H9 (cell line): ENCODE measurements at regions not wholly inside any gene's neighbourhood (a gene's known extent, or its start where the extent isn't known, plus 50 kb on each side); places are given as distances from the start of the nearest gene placed in this dataset.

ENCODE experiments used
- DNase-seq: peaks from one replicate; pipeline ENCODE4 v3.0.0-alpha.2; 2017
- H2AFZ ChIP-seq: one replicate; pipeline ENCODE4 v1.6.1; 2013; ENCODE audit warnings: mild to moderate bottlenecking, low read length, control low read depth, moderate library complexity
- H2AK5ac ChIP-seq: 2 replicates; pipeline ENCODE4 v1.6.1; 2013; ENCODE audit warnings: low read length, control low read depth, mixed read lengths; ENCODE audit not compliant: insufficient read length
- H2BK120ac ChIP-seq: one replicate; pipeline ENCODE4 v1.6.1; 2013; ENCODE audit warnings: low read depth, mild to moderate bottlenecking, low read length, control low read depth, inconsistent platforms; ENCODE audit not compliant: poor library complexity, severe bottlenecking
- H2BK12ac ChIP-seq: 2 replicates; pipeline ENCODE4 v1.6.1; 2013; ENCODE audit warnings: low read length, control low read depth, mixed read lengths, low read depth; ENCODE audit not compliant: insufficient read length
- H2BK15ac ChIP-seq: 2 replicates; pipeline ENCODE4 v1.6.1; 2013; ENCODE audit warnings: low read depth, low read length, control low read depth
- H2BK20ac ChIP-seq: one replicate; pipeline ENCODE4 v1.6.1; 2013; ENCODE audit warnings: low read depth, mild to moderate bottlenecking, low read length, control low read depth, inconsistent platforms; ENCODE audit not compliant: poor library complexity, severe bottlenecking
- H2BK5ac ChIP-seq: 2 replicates; pipeline ENCODE4 v1.6.1; 2013; ENCODE audit warnings: low read length, control low read depth, mixed read lengths; ENCODE audit not compliant: insufficient read length
- H3K14ac ChIP-seq: 2 replicates; pipeline ENCODE4 v1.6.1; 2013; ENCODE audit warnings: low read length, control low read depth; ENCODE audit not compliant: insufficient read depth
- H3K18ac ChIP-seq: 2 replicates; pipeline ENCODE4 v1.6.1; 2013; ENCODE audit warnings: low read depth, mild to moderate bottlenecking, mixed read lengths, low read length, control low read depth; ENCODE audit not compliant: insufficient read length
- H3K23ac ChIP-seq: 2 replicates; pipeline ENCODE4 v1.6.1; 2013; ENCODE audit warnings: low read length, control low read depth, mixed read lengths, low read depth; ENCODE audit not compliant: insufficient read length
- H3K23me2 ChIP-seq: 2 replicates; pipeline ENCODE4 v1.6.1; 2013; ENCODE audit warnings: low read depth, mild to moderate bottlenecking, mixed read lengths, low read length, control low read depth; ENCODE audit not compliant: insufficient read length, poor library complexity, severe bottlenecking
- H3K27ac ChIP-seq: 2 replicates; pipeline ENCODE4 v1.5.1; 2013; ENCODE audit warnings: low read length, control low read depth, mixed read lengths, low read depth; ENCODE audit not compliant: insufficient read length
- H3K27me3 ChIP-seq: 2 replicates; pipeline ENCODE4 v1.6.1; 2013; ENCODE audit warnings: low read length, control low read depth, inconsistent platforms; ENCODE audit not compliant: insufficient read depth
- H3K4ac ChIP-seq: 2 replicates; pipeline ENCODE4 v1.6.1; 2013; ENCODE audit warnings: low read depth, mild to moderate bottlenecking, control low read depth, inconsistent platforms, low read length, moderate library complexity
- H3K4me1 ChIP-seq: 2 replicates; pipeline ENCODE4 v1.6.1; 2013; ENCODE audit warnings: low read length, control low read depth, inconsistent platforms; ENCODE audit not compliant: insufficient read depth
- H3K4me2 ChIP-seq: 2 replicates; pipeline ENCODE4 v1.6.1; 2013; ENCODE audit warnings: low read length, control low read depth, mixed read lengths; ENCODE audit not compliant: insufficient read length, insufficient read depth
- H3K56ac ChIP-seq: 2 replicates; pipeline ENCODE4 v1.6.1; 2013; ENCODE audit warnings: low read depth, mild to moderate bottlenecking, mixed read lengths, low read length, control low read depth; ENCODE audit not compliant: insufficient read length
- H3K79me1 ChIP-seq: 2 replicates; pipeline ENCODE4 v1.6.1; 2013; ENCODE audit warnings: low read depth, mild to moderate bottlenecking, moderate library complexity, low read length, control low read depth, inconsistent platforms; ENCODE audit not compliant: insufficient read depth, poor library complexity, severe bottlenecking
- H3K79me2 ChIP-seq: 2 replicates; pipeline ENCODE4 v1.6.1; 2013; ENCODE audit warnings: low read length, control low read depth, inconsistent platforms; ENCODE audit not compliant: insufficient read depth
- H3K9ac ChIP-seq: 2 replicates; pipeline ENCODE4 v1.6.1; 2013; ENCODE audit warnings: low read length, control low read depth, mixed read lengths; ENCODE audit not compliant: insufficient read length; ENCODE audit errors: extremely low read depth
- H3K9me3 ChIP-seq: one replicate; pipeline ENCODE4 v1.6.1; 2013; ENCODE audit warnings: low read depth, low read length, inconsistent platforms; ENCODE audit not compliant: control insufficient read depth
- H3T11ph ChIP-seq: one replicate; pipeline ENCODE4 v1.6.1; 2013; ENCODE audit warnings: mild to moderate bottlenecking, low read length, control low read depth, inconsistent platforms
- H4K20me1 ChIP-seq: one replicate; pipeline ENCODE4 v1.6.1; 2013; ENCODE audit not compliant: control insufficient read depth, insufficient read length, insufficient read depth
- H4K5ac ChIP-seq: 2 replicates; pipeline ENCODE4 v1.6.1; 2013; ENCODE audit warnings: low read depth, mild to moderate bottlenecking, mixed read lengths, low read length, control low read depth; ENCODE audit not compliant: insufficient read length
- H4K8ac ChIP-seq: replicated peaks from 2 replicates; pipeline ENCODE4 v1.6.1; 2013; ENCODE audit warnings: low read length, control low read depth, mixed read lengths, low read depth; ENCODE audit not compliant: insufficient read length
- H4K91ac ChIP-seq: 2 replicates; pipeline ENCODE4 v1.6.1; 2013; ENCODE audit warnings: low read depth, mild to moderate bottlenecking, moderate library complexity, mixed read lengths, low read length, control low read depth; ENCODE audit not compliant: insufficient read length
- H3K27ac Mint-ChIP-seq, 3 experiments: 2 replicates in 2 of 3; 3 replicates in 1 of 3; pipeline ENCODE4 v1.8.0; 2020 to 2021; ENCODE audit warnings: mixed read lengths in 3 of 3, mild to moderate bottlenecking in 1 of 3, moderate library complexity in 1 of 3
- H3K27me3 Mint-ChIP-seq: 2 replicates; pipeline ENCODE4 v1.8.0; 2021; ENCODE audit warnings: low read depth, mild to moderate bottlenecking, moderate library complexity, mixed read lengths
- H3K36me3 Mint-ChIP-seq, 3 experiments: 2 replicates in 2 of 3; 3 replicates in 1 of 3; pipeline ENCODE4 v1.8.0; 2020 to 2021; ENCODE audit warnings: low read depth in 3 of 3, mixed read lengths in 3 of 3; ENCODE audit not compliant: insufficient read depth in 1 of 3
- H3K4me1 Mint-ChIP-seq, 2 experiments: 2 replicates each; pipeline ENCODE4 v1.8.0; 2020; ENCODE audit warnings: mixed read lengths in 2 of 2
- H3K4me3 Mint-ChIP-seq, 2 experiments: 2 replicates in 1 of 2; 3 replicates in 1 of 2; pipeline ENCODE4 v1.8.0; 2020 to 2021; ENCODE audit warnings: mild to moderate bottlenecking in 2 of 2, mixed read lengths in 2 of 2, moderate library complexity in 1 of 2
- H3K9me3 Mint-ChIP-seq, 2 experiments: 2 replicates in 1 of 2; 3 replicates in 1 of 2; pipeline ENCODE4 v1.8.0; 2020; ENCODE audit warnings: mild to moderate bottlenecking in 2 of 2, mixed read lengths in 2 of 2, moderate library complexity in 1 of 2
- WGBS: extraction: QIAGEN DNeasy Blood & Tissue Kit; methylation state at CpG from one replicate; pipeline ENCODE4 v1.1.7; 2013; ENCODE audit warnings: missing lambda C conversion rate, low lambda C conversion rate, mixed read lengths; ENCODE audit not compliant: insufficient read length; ENCODE audit errors: extremely low coverage; 5-methylcytosine and 5-hydroxymethylcytosine counted together
- TF ChIP-seq, protein P1 (sequence below): fragments of 200-600 bp; sonication (generic); conservative IDR thresholded peaks from 3 replicates; pipeline ENCODE4 v1.8.0; 2021; ENCODE audit warnings: antibody characterized with exemption, mild to moderate bottlenecking

DNA sequence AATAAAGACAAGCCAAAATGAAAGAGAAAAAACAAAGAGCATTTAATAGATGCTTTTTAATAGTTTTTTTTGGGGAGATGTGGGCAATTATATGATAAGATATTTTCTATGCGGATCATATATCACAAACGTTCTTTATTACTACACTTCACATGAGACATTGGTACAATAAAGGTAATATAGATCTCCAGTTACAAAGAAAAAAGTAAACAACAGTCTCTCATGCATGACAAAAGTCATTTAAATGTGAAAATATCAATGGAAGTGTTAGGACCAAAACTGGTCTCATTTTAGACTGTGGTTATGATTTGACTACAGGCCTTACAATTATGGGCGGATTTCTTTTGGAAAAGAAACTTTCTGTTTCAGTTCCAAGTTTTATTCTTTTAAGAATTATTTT, 687.0 kb downstream of the ADGRL2 start:
- Mint-ChIP-seq H3K4me1 (peaks cover 34 to 35% of the 10 kb centered on the region in 2 experiments), H3K27ac (no peak overlapping the region), H3K9me3 (0 out of 5 replicates have a peak, but pooled peaks cover 0 to 2% of the 10 kb centered on the region in 2 experiments), H3K36me3 (no peaks in the 10 kb centered on the region), H3K27me3 (no peaks in the 10 kb centered on the region), H3K4me3 (no peak overlapping the region)
- H3K27ac ChIP-seq = no peak overlapping the region
- no peak overlapping the region for H2BK120ac ChIP-seq
- no peak overlapping the region for H3K14ac ChIP-seq
- no peak overlapping the region for H3K23ac ChIP-seq
- H2BK15ac ChIP-seq = no peak overlapping the region
- H3K4me2 ChIP-seq = no peak overlapping the region
- no peak overlapping the region for H3K56ac ChIP-seq
- H2BK5ac ChIP-seq = no peak overlapping the region
- no CpG with 5 or more reads among the region's 3 CpGs for WGBS
- H4K91ac ChIP-seq = no peak overlapping the region
- H2AFZ ChIP-seq = no peak overlapping the region
- no peak overlapping the region for H3K4ac ChIP-seq
- H3K27me3 ChIP-seq = no peaks in the 10 kb centered on the region
- H3T11ph ChIP-seq = no peak overlapping the region
- no peak overlapping the region for H4K8ac ChIP-seq
- H2BK20ac ChIP-seq = no peak overlapping the region
- no peaks in the 10 kb centered on the region for H3K79me1 ChIP-seq
- H2BK12ac ChIP-seq = no peak overlapping the region
- TF ChIP-seq, protein P1, sequence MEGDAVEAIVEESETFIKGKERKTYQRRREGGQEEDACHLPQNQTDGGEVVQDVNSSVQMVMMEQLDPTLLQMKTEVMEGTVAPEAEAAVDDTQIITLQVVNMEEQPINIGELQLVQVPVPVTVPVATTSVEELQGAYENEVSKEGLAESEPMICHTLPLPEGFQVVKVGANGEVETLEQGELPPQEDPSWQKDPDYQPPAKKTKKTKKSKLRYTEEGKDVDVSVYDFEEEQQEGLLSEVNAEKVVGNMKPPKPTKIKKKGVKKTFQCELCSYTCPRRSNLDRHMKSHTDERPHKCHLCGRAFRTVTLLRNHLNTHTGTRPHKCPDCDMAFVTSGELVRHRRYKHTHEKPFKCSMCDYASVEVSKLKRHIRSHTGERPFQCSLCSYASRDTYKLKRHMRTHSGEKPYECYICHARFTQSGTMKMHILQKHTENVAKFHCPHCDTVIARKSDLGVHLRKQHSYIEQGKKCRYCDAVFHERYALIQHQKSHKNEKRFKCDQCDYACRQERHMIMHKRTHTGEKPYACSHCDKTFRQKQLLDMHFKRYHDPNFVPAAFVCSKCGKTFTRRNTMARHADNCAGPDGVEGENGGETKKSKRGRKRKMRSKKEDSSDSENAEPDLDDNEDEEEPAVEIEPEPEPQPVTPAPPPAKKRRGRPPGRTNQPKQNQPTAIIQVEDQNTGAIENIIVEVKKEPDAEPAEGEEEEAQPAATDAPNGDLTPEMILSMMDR = no peak
- no peak overlapping the region for H2AK5ac ChIP-seq
- no peak for DNase-seq
- H4K20me1 ChIP-seq = no peaks in the 10 kb centered on the region
- H3K4me1 ChIP-seq = peaks cover 3% of the 10 kb centered on the region; the same call in 1 of the 2 replicates
- no peaks in the 10 kb centered on the region for H3K79me2 ChIP-seq
- H3K9ac ChIP-seq = no peak overlapping the region
- no peak overlapping the region for H3K18ac ChIP-seq
- no peaks in the 10 kb centered on the region for H3K9me3 ChIP-seq
- H3K23me2 ChIP-seq = no peaks in the 10 kb centered on the region
- no peak overlapping the region for H4K5ac ChIP-seq
